Osteoblast (primary cell): ENCODE measurements at regions not wholly inside any gene's neighbourhood (a gene's known extent, or its start where the extent isn't known, plus 50 kb on each side); places are given as distances from the start of the nearest gene placed in this dataset.

ENCODE experiments used
- DNase-seq: peaks from one replicate; pipeline ENCODE4 v3.0.0; 2011; ENCODE audit warnings: low spot score, mixed read lengths; ENCODE audit not compliant: insufficient read length; ENCODE audit errors: missing footprints
- H2AFZ ChIP-seq: 2 replicates; pipeline ENCODE4 v1.6.0; 2011; ENCODE audit warnings: mild to moderate bottlenecking, low read length
- H3K27ac ChIP-seq: 2 replicates; pipeline ENCODE4 v1.5.1; 2011; ENCODE audit warnings: mild to moderate bottlenecking, low read depth, low read length, moderate library complexity
- H3K27me3 ChIP-seq: 2 replicates; pipeline ENCODE4 v1.6.0; 2012; ENCODE audit warnings: mild to moderate bottlenecking, control low read depth, inconsistent platforms, low read length, moderate library complexity; ENCODE audit not compliant: insufficient read depth
- H3K36me3 ChIP-seq: 2 replicates; pipeline ENCODE4 v1.5.1; 2011; ENCODE audit warnings: mild to moderate bottlenecking, low read length, control low read depth, moderate library complexity; ENCODE audit not compliant: insufficient read depth
- H3K4me1 ChIP-seq: 2 replicates; pipeline ENCODE4 v1.5.1; 2011; ENCODE audit warnings: mild to moderate bottlenecking, low read length, control low read depth, moderate library complexity; ENCODE audit not compliant: insufficient read depth
- H3K4me2 ChIP-seq: 2 replicates; pipeline ENCODE4 v1.6.0; 2011; ENCODE audit warnings: mild to moderate bottlenecking, low read length; ENCODE audit not compliant: insufficient read depth
- H3K4me3 ChIP-seq: fragments of 200-600 bp; sonication (generic); 3 replicates; pipeline ENCODE4 v1.5.1; 2012; ENCODE audit warnings: mild to moderate bottlenecking, low read length, inconsistent platforms; ENCODE audit not compliant: insufficient read depth
- H3K79me2 ChIP-seq: 2 replicates; pipeline ENCODE4 v1.6.0; 2012; ENCODE audit warnings: mild to moderate bottlenecking, low read length, control low read depth, inconsistent platforms; ENCODE audit not compliant: insufficient read depth
- H3K9me3 ChIP-seq: 2 replicates; pipeline ENCODE4 v1.5.1; 2011; ENCODE audit warnings: low read depth, low read length, control low read depth
- H4K20me1 ChIP-seq: 2 replicates; pipeline ENCODE4 v1.6.0; 2012; ENCODE audit warnings: mild to moderate bottlenecking, low read length, control low read depth; ENCODE audit not compliant: insufficient read depth
- TF ChIP-seq, protein P1 (sequence below): IDR thresholded peaks from 2 replicates; pipeline ENCODE4 v1.5.1; 2011; ENCODE audit warnings: mild to moderate bottlenecking, low read depth, low read length, moderate library complexity; ENCODE audit errors: extremely low read depth

DNA sequence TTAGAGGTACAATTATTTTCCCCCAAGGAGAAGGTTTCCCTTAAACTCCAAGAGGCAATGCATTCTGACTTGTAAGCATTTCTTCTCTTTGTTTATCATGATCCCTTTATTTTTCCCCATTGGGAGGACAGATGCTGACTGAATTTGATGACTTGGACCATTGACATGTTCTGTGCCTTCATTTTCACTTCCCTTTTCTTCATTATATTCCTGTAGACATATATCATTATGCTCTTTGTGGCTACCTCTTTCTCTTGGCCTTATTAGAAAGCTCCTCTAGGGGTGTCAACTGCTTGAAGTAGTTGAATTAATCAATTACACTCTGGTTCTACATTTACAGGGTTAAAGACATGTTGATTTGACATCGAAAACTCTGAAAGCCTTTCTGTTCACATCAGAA is 330.0 kb upstream of the DCC start:
- no peaks in the 10 kb centered on the region for H3K9me3 ChIP-seq
- no peak overlapping the region for H3K27ac ChIP-seq
- DNase-seq, result no peak
- no peaks in the 10 kb centered on the region for H3K4me1 ChIP-seq
- H3K79me2 ChIP-seq, result no peaks in the 10 kb centered on the region
- H3K27me3 ChIP-seq, result no peaks in the 10 kb centered on the region
- no peak overlapping the region for H2AFZ ChIP-seq
- H4K20me1 ChIP-seq, result no peaks in the 10 kb centered on the region
- no peak overlapping the region for H3K4me3 ChIP-seq
- no peaks in the 10 kb centered on the region for H3K36me3 ChIP-seq
- TF ChIP-seq, protein P1, sequence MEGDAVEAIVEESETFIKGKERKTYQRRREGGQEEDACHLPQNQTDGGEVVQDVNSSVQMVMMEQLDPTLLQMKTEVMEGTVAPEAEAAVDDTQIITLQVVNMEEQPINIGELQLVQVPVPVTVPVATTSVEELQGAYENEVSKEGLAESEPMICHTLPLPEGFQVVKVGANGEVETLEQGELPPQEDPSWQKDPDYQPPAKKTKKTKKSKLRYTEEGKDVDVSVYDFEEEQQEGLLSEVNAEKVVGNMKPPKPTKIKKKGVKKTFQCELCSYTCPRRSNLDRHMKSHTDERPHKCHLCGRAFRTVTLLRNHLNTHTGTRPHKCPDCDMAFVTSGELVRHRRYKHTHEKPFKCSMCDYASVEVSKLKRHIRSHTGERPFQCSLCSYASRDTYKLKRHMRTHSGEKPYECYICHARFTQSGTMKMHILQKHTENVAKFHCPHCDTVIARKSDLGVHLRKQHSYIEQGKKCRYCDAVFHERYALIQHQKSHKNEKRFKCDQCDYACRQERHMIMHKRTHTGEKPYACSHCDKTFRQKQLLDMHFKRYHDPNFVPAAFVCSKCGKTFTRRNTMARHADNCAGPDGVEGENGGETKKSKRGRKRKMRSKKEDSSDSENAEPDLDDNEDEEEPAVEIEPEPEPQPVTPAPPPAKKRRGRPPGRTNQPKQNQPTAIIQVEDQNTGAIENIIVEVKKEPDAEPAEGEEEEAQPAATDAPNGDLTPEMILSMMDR, result no peak
- H3K4me2 ChIP-seq, result no peak overlapping the region

DNA sequence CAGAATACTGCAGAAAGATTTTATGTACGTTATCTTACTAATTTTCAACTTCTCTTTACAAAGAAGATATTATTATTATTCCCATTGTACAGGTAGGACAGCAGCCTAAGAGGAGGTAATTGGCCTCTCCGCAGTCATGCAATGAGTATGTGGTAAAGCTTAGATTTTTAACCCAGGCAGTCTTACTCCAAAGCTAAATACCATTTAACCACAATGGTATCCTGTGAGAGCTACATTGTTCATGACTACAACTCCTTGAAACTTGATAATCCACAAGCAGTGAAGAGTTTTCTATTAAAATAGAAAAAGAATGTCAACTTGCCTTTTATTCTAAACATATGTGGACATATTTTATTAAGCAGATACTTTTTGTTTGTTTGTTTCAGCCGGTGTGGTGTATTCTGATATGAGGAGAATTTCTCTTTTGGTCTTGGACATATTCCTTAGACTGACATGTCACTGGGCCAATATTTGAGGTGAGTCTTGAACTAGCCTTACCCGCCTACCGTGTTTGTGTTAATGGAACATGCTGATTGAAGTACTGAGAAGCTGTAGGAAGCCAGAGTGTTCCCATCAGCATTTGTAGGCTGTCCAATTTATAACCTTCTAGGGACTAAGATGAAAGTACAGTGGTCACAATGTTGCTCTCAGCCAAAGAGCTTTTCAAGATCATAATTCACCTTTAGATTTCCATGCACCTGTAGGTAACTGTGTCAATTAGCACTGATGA is 293.9 kb upstream of the DCC start:
- no peak for DNase-seq
- Histone ChIP-seq H3K27me3 (no peaks in the 10 kb centered on the region), H3K36me3 (no peaks in the 10 kb centered on the region), H3K4me2 (no peak overlapping the region), H3K4me1 (no peaks in the 10 kb centered on the region), H3K27ac (no peak overlapping the region), H4K20me1 (no peaks in the 10 kb centered on the region), H3K79me2 (no peaks in the 10 kb centered on the region), H3K4me3 (no peak overlapping the region), H2AFZ (no peak overlapping the region), H3K9me3 (peaks cover 7% of the 10 kb centered on the region)
- TF ChIP-seq, protein P1, result no peak

DNA sequence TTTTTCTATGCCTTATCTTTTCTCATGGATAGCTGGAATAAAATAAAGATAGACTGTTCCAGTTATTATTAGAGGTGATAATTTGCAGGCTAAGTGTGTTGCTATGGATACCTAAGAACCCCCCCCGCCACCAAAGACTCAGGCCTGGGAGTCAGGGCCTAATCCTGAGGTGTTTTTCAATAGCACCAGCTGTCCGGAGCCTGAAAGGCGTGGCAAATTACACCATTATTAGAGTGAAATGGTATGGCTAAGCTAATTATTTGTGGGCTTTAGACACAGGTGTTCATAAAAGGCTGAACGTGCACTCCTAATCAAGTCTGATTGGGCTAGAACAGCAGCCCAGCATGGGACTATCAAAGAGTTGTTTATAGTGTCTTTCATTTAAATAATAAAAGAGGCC is 293.2 kb upstream of the DCC start:
- Histone ChIP-seq H2AFZ (no peak overlapping the region), H3K4me3 (no peak overlapping the region), H4K20me1 (no peaks in the 10 kb centered on the region), H3K79me2 (no peaks in the 10 kb centered on the region), H3K9me3 (peaks cover 7% of the 10 kb centered on the region), H3K27me3 (no peaks in the 10 kb centered on the region), H3K27ac (no peak overlapping the region), H3K4me1 (no peaks in the 10 kb centered on the region), H3K4me2 (no peak overlapping the region), H3K36me3 (no peaks in the 10 kb centered on the region)
- TF ChIP-seq, protein P1, result no peak
- DNase-seq, result no peak

DNA sequence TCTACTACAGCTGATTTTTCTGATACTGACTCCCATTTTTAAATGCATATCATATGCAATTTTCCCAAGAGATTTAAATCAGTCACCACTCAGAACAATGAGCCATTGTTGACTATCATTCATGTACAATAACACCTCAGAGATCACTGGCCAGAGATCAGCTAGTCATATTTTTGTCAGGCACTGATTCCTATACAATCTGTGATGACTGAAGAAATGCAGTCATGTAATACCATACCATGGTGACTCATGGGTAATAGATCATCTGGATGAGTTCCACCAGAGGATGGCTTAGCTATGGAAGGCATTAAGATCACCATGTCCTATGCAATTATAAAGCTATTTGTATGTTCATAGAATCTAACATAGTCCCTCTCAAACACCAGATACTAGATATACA is 285.7 kb upstream of the DCC start:
- no peaks in the 10 kb centered on the region for H3K27me3 ChIP-seq
- no peak overlapping the region for H2AFZ ChIP-seq
- no peaks in the 10 kb centered on the region for H3K9me3 ChIP-seq
- TF ChIP-seq, protein P1, result no peak
- no peak overlapping the region for H3K27ac ChIP-seq
- H4K20me1 ChIP-seq, result no peaks in the 10 kb centered on the region
- H3K4me2 ChIP-seq, result no peak overlapping the region
- no peaks in the 10 kb centered on the region for H3K79me2 ChIP-seq
- no peaks in the 10 kb centered on the region for H3K36me3 ChIP-seq
- DNase-seq, result no peak
- H3K4me1 ChIP-seq, result no peaks in the 10 kb centered on the region
- no peak overlapping the region for H3K4me3 ChIP-seq
